ENCODE measurements at regions not wholly inside any gene's neighbourhood (a gene's known extent, or its start where the extent isn't known, plus 50 kb on each side); places are given as distances from the start of the nearest gene placed in this dataset.

DNA sequence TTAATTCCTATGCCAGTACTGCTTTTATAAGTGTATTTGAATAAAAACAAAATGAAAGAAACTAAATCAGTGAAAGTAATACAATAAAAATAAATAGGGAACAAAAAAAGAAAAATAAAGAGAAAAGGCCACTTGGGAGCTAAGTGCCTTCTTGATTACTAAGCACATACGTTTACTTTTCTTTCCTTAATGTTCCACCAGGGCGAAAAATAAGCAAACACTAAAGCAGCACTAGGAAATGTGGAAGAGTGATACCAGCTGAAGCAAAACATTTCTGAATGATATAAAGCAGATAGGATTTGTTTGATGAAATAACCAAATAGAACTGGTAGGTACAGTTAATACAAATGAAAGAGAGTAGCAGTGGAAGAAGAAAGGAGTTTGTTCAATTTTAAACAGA, 132.8 kb upstream of the ZPLD1 start (continued):
- TF ChIP-seq CTCF (IDR thresholded peaks at IDR 0.05 in 2 of 3, conservative IDR thresholded peaks at IDR 0.05 in 1 of 3; ENCODE audit: borderline replicate concordance in 1 of 3, insufficient read depth in 1 of 3, low read depth in 2 of 3, low read length in 2 of 3) (no peak), TCF7L2 (IDR thresholded peaks at IDR 0.05; ENCODE audit: borderline replicate concordance, extremely low read depth, insufficient read depth, insufficient read length) (no peak), ZNF274 (IDR thresholded peaks at IDR 0.05; ENCODE audit: low read depth, low read length) (no peak)

GRCh38 chr3:102304550-102304949, 130.3 kb upstream of the ZPLD1 start:
- intact Hi-C loops (cut with micrococcal nuclease), result no loop called here
- ChIA-PET POLR2A (no interaction called here), CTCF (no interaction called here), RAD21 (ENCODE audit: low non-redundant PET in 1 of 2, low total read pairs in 2 of 2, uncharacterized antibody in 2 of 2, unreplicated experiment in 2 of 2) (no interaction called here)
- ATAC-seq (no peak), DNase-seq (ENCODE audit: low read depth, low spot score) (no peak)
- Histone ChIP-seq H3K79me2 (ENCODE audit: insufficient read depth, low read length) (no peaks in the 10 kb centered on the region), H3K9me2 (ENCODE audit: insufficient read depth) (no peaks in the 10 kb centered on the region), H3K36me3 (ENCODE audit: control insufficient read depth in 1 of 2, insufficient read depth in 2 of 2, low read length in 2 of 2) (no peaks in the 10 kb centered on the region), H3K4me1 (ENCODE audit: control insufficient read depth in 1 of 2, insufficient read depth in 2 of 2, low read length in 2 of 2) (peaks cover 0 to 17% of the 10 kb centered on the region in 2 experiments; a peak in 2 of 4 replicates), H3K9ac (ENCODE audit: low read length) (no peak overlapping the region), H3K4me2 (ENCODE audit: low read length) (no peak overlapping the region), H3K4me3 (replicated peaks in 1 of 2; ENCODE audit: low read depth in 1 of 2, low read length in 2 of 2) (no peak overlapping the region), H3K27ac (ENCODE audit: low read depth, low read length) (no peak overlapping the region), H3K27me3 (ENCODE audit: insufficient read depth, low read length) (no peaks in the 10 kb centered on the region), H4K20me1 (ENCODE audit: insufficient read depth) (no peaks in the 10 kb centered on the region), H2AFZ (ENCODE audit: low read depth, low read length, poor library complexity, severe bottlenecking) (no peak overlapping the region), H3K9me3 (ENCODE audit: control insufficient read depth in 1 of 2, insufficient read depth in 1 of 2, low read depth in 1 of 2, low read length in 2 of 2) (no peaks in the 10 kb centered on the region)
- TF ChIP-seq ZBTB33 (IDR thresholded peaks at IDR 0.05; ENCODE audit: extremely low read depth, insufficient replicate concordance, low read length), result no peak
- no peak for TF ChIP-seq EGR1 (IDR thresholded peaks at IDR 0.05; ENCODE audit: low read depth)
- TF ChIP-seq SP1 (IDR thresholded peaks at IDR 0.05; ENCODE audit: low read depth), result no peak
- TF ChIP-seq RAD21 (IDR thresholded peaks at IDR 0.05; ENCODE audit: low read depth), result no peak
- no peak for TF ChIP-seq ZFX (IDR thresholded peaks at IDR 0.05)
- no peak for TF ChIP-seq SIN3A (IDR thresholded peaks at IDR 0.05; ENCODE audit: low read depth)
- no peak for TF ChIP-seq EZH2phosphoT487 (IDR thresholded peaks at IDR 0.05; ENCODE audit: borderline replicate concordance)
- no peak for TF ChIP-seq FOSL1 (IDR thresholded peaks at IDR 0.05; ENCODE audit: low read depth)
- TF ChIP-seq JUND (IDR thresholded peaks at IDR 0.05), result no peak
- no peak for TF ChIP-seq MAX (IDR thresholded peaks at IDR 0.05)
- no peak for TF ChIP-seq ELF1 (IDR thresholded peaks at IDR 0.05; ENCODE audit: borderline replicate concordance, low read depth)
- TF ChIP-seq CBX3 (IDR thresholded peaks at IDR 0.05; ENCODE audit: low read depth), result no peak
- TF ChIP-seq EZH2 (IDR thresholded peaks at IDR 0.05), result no peak
- no peak for TF ChIP-seq CEBPB (IDR thresholded peaks at IDR 0.05; ENCODE audit: low read depth)
- BruUV-seq (replicated peaks), result no TSS peak

All from HCT116 (cell line).